IPS-15b (cell line): ENCODE measurements at regions not wholly inside any gene's neighbourhood (a gene's known extent, or its start where the extent isn't known, plus 50 kb on each side); places are given as distances from the start of the nearest gene placed in this dataset.
A peak's percentile ranks its signal among the peaks of the same experiment; 100 is the strongest.
"Not testable (repeated sequence)": the region's sequence is repeated elsewhere in the genome, so short reads cannot be mapped to it uniquely, and the experiment has no call there.

Experiments used
- H3K27me3 ChIP-seq: one replicate; pipeline ENCODE4 v1.6.1; 2013; ENCODE audit warnings: low read length; ENCODE audit not compliant: control insufficient read depth, insufficient read depth
- H3K36me3 ChIP-seq: one replicate; pipeline ENCODE4 v1.6.1; 2013; ENCODE audit warnings: low read length; ENCODE audit not compliant: control insufficient read depth, insufficient read depth
- H3K4me1 ChIP-seq: one replicate; pipeline ENCODE4 v1.6.1; 2013; ENCODE audit warnings: mild to moderate bottlenecking, low read length; ENCODE audit not compliant: control insufficient read depth, insufficient read depth
- H3K4me3 ChIP-seq: one replicate; pipeline ENCODE4 v1.5.1; 2013; ENCODE audit warnings: low read depth, low read length
- H3K9ac ChIP-seq: one replicate; pipeline ENCODE4 v1.6.1; 2013; ENCODE audit warnings: low read depth, mild to moderate bottlenecking, low read length
- H3K9me3 ChIP-seq: one replicate; pipeline ENCODE4 v1.6.1; 2013; ENCODE audit warnings: mild to moderate bottlenecking, low read length; ENCODE audit not compliant: control insufficient read depth, insufficient read depth

GRCh38 chr13:25001476-25002206 is 94.3 kb upstream of the PABPC3 start:
- Histone ChIP-seq H3K4me1 (no peaks in the 10 kb centered on the region), H3K9me3 (no peaks in the 10 kb centered on the region), H3K27me3 (no peaks in the 10 kb centered on the region), H3K4me3 (no peak overlapping the region), H3K9ac (no peak overlapping the region), H3K36me3 (no peaks in the 10 kb centered on the region)

- not testable (repeated sequence) for H3K36me3 ChIP-seq, H3K9me3 ChIP-seq, H3K9ac ChIP-seq, H3K27me3 ChIP-seq, H3K4me3 ChIP-seq, H3K4me1 ChIP-seq
Observed at GRCh38 chr13:25002311-25002710, 93.6 kb upstream of the PABPC3 start.

GRCh38 chr13:25004489-25004888 is 91.4 kb upstream of the PABPC3 start:
- not testable (repeated sequence) for H3K4me1 ChIP-seq, H3K9ac ChIP-seq, H3K27me3 ChIP-seq, H3K9me3 ChIP-seq, H3K4me3 ChIP-seq, H3K36me3 ChIP-seq

GRCh38 chr13:25005050-25005497 is 90.9 kb upstream of the PABPC3 start:
- H3K4me1 ChIP-seq, H3K36me3 ChIP-seq, H3K4me3 ChIP-seq, H3K9ac ChIP-seq, H3K27me3 ChIP-seq, H3K9me3 ChIP-seq: not testable (repeated sequence)

- not testable (repeated sequence) for H3K4me1 ChIP-seq, H3K36me3 ChIP-seq, H3K9me3 ChIP-seq, H3K4me3 ChIP-seq, H3K27me3 ChIP-seq, H3K9ac ChIP-seq
Observed at GRCh38 chr13:25007389-25007788, 88.5 kb upstream of the PABPC3 start.

- H3K4me1 ChIP-seq, H3K36me3 ChIP-seq, H3K4me3 ChIP-seq, H3K9me3 ChIP-seq, H3K9ac ChIP-seq: not testable (repeated sequence)
- peaks cover 22% of the 10 kb centered on the region for H3K27me3 ChIP-seq
Observed at GRCh38 chr13:25014398-25014973, 81.5 kb upstream of the PABPC3 start.

DNA sequence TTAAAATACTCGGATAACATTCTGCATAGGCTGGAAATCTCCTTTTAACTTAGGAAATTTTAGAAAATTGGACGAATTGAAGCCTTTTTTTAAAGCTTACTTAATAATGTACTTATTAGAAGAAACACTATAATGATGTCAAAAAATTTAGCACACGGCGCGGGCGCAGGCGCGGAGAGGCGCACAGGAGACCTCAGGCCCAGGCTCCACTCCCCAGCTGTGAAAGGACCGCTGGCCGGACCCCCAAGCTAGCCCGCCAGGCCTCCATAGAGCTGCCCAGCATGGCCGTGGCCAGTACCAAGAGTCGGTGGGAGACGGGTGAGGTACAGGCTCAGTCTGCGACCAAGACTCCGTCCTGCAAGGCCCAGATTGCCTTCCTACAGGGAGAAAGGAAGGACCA is 78.8 kb upstream of the PABPC3 start:
- peaks cover 36% of the 10 kb centered on the region for H3K27me3 ChIP-seq
- H3K4me1 ChIP-seq, H3K36me3 ChIP-seq, H3K9ac ChIP-seq, H3K9me3 ChIP-seq, H3K4me3 ChIP-seq: not testable (repeated sequence)

- H3K9ac ChIP-seq, H3K9me3 ChIP-seq, H3K36me3 ChIP-seq, H3K4me1 ChIP-seq: not testable (repeated sequence)
- peaks cover 36% of the 10 kb centered on the region for H3K27me3 ChIP-seq
- H3K4me3 ChIP-seq, result peak overlapping the region; percentile 43
Observed at GRCh38 chr13:25017808-25018728, 77.9 kb upstream of the PABPC3 start.

- H3K4me3 ChIP-seq, result peak overlapping the region; percentile 43
- no peaks in the 10 kb centered on the region for H3K4me1 ChIP-seq
- H3K36me3 ChIP-seq, result no peaks in the 10 kb centered on the region
- H3K9ac ChIP-seq, result no peak overlapping the region
- no peaks in the 10 kb centered on the region for H3K9me3 ChIP-seq
- peaks cover 36% of the 10 kb centered on the region for H3K27me3 ChIP-seq
Observed at GRCh38 chr13:25018729-25019115, 77.2 kb upstream of the PABPC3 start.

DNA sequence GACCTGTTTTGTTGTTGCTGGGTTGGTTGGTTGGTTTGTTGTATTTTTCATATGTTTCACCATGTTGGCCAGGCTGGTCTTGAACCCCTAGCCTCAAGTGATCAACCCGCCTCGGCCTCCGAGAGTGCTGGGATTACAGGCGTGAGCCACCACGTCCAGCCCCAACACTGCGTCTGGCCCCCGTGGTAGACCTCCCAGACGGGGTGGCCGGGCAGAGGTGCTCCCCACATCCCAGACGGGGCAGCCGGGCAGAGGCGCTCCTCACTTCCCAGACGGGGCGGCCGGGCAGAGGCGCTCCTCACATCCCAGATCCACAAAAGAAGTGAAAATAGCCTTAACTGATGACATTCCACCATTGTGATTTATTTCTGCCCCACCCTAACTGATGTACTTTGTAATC is 76.2 kb upstream of the PABPC3 start:
- H3K4me1 ChIP-seq, H3K4me3 ChIP-seq, H3K9me3 ChIP-seq, H3K36me3 ChIP-seq, H3K9ac ChIP-seq: not testable (repeated sequence)
- peaks cover 36% of the 10 kb centered on the region for H3K27me3 ChIP-seq

- Histone ChIP-seq H3K36me3 (no peaks in the 10 kb centered on the region), H3K9me3 (no peaks in the 10 kb centered on the region), H3K27me3 (peaks cover 17% of the 10 kb centered on the region), H3K9ac (no peak overlapping the region), H3K4me3 (no peak overlapping the region), H3K4me1 (no peaks in the 10 kb centered on the region)
Observed at GRCh38 chr13:25024175-25024574, 71.8 kb upstream of the PABPC3 start.

- Histone ChIP-seq H3K4me3 (no peak overlapping the region), H3K9ac (no peak overlapping the region), H3K9me3 (no peaks in the 10 kb centered on the region), H3K4me1 (no peaks in the 10 kb centered on the region), H3K27me3 (no peaks in the 10 kb centered on the region), H3K36me3 (no peaks in the 10 kb centered on the region)
Observed at GRCh38 chr13:25032160-25032559, 63.8 kb upstream of the PABPC3 start.
